Thyroid gland (tissue), 4 donors: ENCODE measurements at regions not wholly inside any gene's neighbourhood (a gene's known extent, or its start where the extent isn't known, plus 50 kb on each side); places are given as distances from the start of the nearest gene placed in this dataset.

ENCODE experiments used
- DNase-seq, 2 donors: peaks; one replicate each; pipeline ENCODE4 v3.0.0-alpha.2; 2019
- H3K27ac ChIP-seq, 3 donors: fragments of 200-600 bp; sonication (generic); 1 replicate in 2 of 3; 2 replicates in 1 of 3; pipeline ENCODE4 v1.5.1; 2016 to 2019; ENCODE audit warnings: mild to moderate bottlenecking in 1 of 3, moderate library complexity in 1 of 3
- H3K27me3 ChIP-seq: fragments of 200-600 bp; sonication (generic); one replicate; pipeline ENCODE4 v1.5.1; 2019
- H3K36me3 ChIP-seq, 2 donors: fragments of 200-600 bp; sonication (generic); one replicate each; pipeline ENCODE4 v1.5.1; 2016 to 2019
- H3K4me1 ChIP-seq, 2 donors: fragments of 200-600 bp; sonication (generic); one replicate each; pipeline ENCODE4 v1.5.1; 2017 to 2019
- H3K4me3 ChIP-seq, 3 donors: fragments of 200-600 bp; sonication (generic); replicated peaks in 1 of 3; 1 replicate in 2 of 3; 2 replicates in 1 of 3; pipeline ENCODE4 v1.5.1; 2016; ENCODE audit warnings: mild to moderate bottlenecking in 1 of 3
- H3K9me3 ChIP-seq: fragments of 200-600 bp; sonication (generic); one replicate; pipeline ENCODE4 v1.5.1; 2017
- POLR2A ChIP-seq, 2 donors: fragments of 450-650 bp; IDR thresholded peaks; one replicate each; pipeline ENCODE4 v1.6.1; 2017; ENCODE audit warnings: antibody characterized with exemption in 2 of 2, mild to moderate bottlenecking in 2 of 2, moderate library complexity in 1 of 2
- WGBS, 2 donors: methylation state at CpG; one replicate each; pipeline ENCODE4 v1.1.5; 2017; 5-methylcytosine and 5-hydroxymethylcytosine counted together
- intact Hi-C: fragments of 100-400 bp; cut with DNase I; formaldehyde crosslinking; loops from one replicate; pipeline ENCODE4 v1.15.1; 2023
- TF ChIP-seq, protein P1 (sequence below), 6 experiments: fragments of 200-600 bp in 3 of 6; fragments of 450-650 bp in 3 of 6; sonication (generic) in 3 of 6; IDR thresholded peaks; one replicate each; pipeline ENCODE4 v1.5.1; 2016 to 2019; ENCODE audit warnings: antibody characterized with exemption in 6 of 6, mild to moderate bottlenecking in 2 of 6, inconsistent platforms in 1 of 6, moderate library complexity in 1 of 6

DNA sequence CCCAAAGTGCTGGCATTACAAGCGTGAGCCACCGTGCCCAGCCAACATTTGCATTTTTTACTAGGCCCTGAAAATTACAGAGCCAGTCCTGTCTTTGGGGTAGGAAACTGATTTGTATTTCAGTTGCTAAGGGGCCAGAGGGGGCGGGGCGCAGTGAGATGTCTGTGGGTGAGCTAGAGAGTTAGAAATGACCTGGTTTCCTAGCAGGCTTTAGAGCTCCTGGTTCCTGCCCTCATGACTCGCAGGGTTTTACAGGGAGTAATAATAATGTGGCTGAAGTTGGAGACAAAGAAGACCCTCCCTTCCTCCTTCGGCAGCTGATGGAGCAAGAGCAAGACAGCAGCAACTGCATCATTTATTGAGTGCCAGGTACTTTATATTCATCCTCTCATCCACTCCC, 131.5 kb downstream of the TFAP2C start:
- Histone ChIP-seq H3K9me3 (no peaks in the 10 kb centered on the region), H3K4me3 (no peak overlapping the region), H3K27me3 (no peaks in the 10 kb centered on the region), H3K27ac (no peak overlapping the region), H3K4me1 (no peaks in the 10 kb centered on the region), H3K36me3 (no peaks in the 10 kb centered on the region)
- WGBS, 2 donors: 85% methylated on average over 6 of the region's 6 CpGs
- intact Hi-C loops: no loop called here
- TF ChIP-seq POLR2A (IDR thresholded peaks at IDR 0.05): no peak
- TF ChIP-seq, protein P1, sequence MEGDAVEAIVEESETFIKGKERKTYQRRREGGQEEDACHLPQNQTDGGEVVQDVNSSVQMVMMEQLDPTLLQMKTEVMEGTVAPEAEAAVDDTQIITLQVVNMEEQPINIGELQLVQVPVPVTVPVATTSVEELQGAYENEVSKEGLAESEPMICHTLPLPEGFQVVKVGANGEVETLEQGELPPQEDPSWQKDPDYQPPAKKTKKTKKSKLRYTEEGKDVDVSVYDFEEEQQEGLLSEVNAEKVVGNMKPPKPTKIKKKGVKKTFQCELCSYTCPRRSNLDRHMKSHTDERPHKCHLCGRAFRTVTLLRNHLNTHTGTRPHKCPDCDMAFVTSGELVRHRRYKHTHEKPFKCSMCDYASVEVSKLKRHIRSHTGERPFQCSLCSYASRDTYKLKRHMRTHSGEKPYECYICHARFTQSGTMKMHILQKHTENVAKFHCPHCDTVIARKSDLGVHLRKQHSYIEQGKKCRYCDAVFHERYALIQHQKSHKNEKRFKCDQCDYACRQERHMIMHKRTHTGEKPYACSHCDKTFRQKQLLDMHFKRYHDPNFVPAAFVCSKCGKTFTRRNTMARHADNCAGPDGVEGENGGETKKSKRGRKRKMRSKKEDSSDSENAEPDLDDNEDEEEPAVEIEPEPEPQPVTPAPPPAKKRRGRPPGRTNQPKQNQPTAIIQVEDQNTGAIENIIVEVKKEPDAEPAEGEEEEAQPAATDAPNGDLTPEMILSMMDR (IDR thresholded peaks at IDR 0.05): no peak
- DNase-seq: no peak

- H3K9me3 ChIP-seq: no peaks in the 10 kb centered on the region
- 96% methylated on average over 2 of the region's 2 CpGs for WGBS, 2 donors
- H3K36me3 ChIP-seq: no peaks in the 10 kb centered on the region
- no peak for DNase-seq
- no peak for TF ChIP-seq POLR2A (IDR thresholded peaks at IDR 0.05)
- TF ChIP-seq, protein P1 (IDR thresholded peaks at IDR 0.05): no peak
- no peak overlapping the region for H3K4me3 ChIP-seq
- H3K27ac ChIP-seq: no peak overlapping the region
- no peaks in the 10 kb centered on the region for H3K4me1 ChIP-seq
- intact Hi-C loops: no loop called here
- H3K27me3 ChIP-seq: no peaks in the 10 kb centered on the region
Measured at GRCh38 chr20:56761393-56761792, 132.3 kb downstream of the TFAP2C start.

GRCh38 chr20:56762401-56762800, 133.3 kb downstream of the TFAP2C start:
- Histone ChIP-seq H3K9me3 (no peaks in the 10 kb centered on the region), H3K27me3 (no peaks in the 10 kb centered on the region), H3K4me1 (no peaks in the 10 kb centered on the region), H3K27ac (no peak overlapping the region), H3K36me3 (no peaks in the 10 kb centered on the region), H3K4me3 (no peak overlapping the region)
- TF ChIP-seq POLR2A (IDR thresholded peaks at IDR 0.05): no peak
- TF ChIP-seq, protein P1 (IDR thresholded peaks at IDR 0.05): no peak
- intact Hi-C loops: no loop called here
- no peak for DNase-seq
- 96 to 98% methylated on average over 4 of the region's 4 CpGs for WGBS, 2 donors

DNA sequence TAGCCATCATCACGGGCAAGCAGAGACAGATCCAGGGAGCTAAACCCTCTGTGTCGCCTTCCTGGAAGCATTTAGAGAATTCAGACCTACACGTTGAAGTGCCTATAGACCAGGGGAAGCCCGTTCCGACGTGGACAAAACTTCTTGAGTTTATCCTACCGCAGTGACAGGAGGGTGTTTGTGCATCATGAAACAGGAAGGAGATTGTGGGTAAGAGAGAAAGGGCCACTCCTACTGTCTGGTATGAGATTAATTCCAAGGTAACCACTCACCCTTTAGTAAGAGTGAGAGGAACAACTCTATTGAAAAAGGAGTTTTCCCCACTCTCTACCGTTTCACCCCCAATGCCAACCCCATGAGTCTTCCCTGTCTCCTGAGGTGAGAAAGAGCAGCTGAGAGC, 133.7 kb downstream of the TFAP2C start:
- H3K27me3 ChIP-seq: no peaks in the 10 kb centered on the region
- no peaks in the 10 kb centered on the region for H3K36me3 ChIP-seq
- DNase-seq: no peak
- TF ChIP-seq, protein P1 (IDR thresholded peaks at IDR 0.05): no peak
- no peak for TF ChIP-seq POLR2A (IDR thresholded peaks at IDR 0.05)
- no peak overlapping the region for H3K27ac ChIP-seq
- WGBS, 2 donors: 93 to 94% methylated on average over 8 of the region's 8 CpGs
- no peak overlapping the region for H3K4me3 ChIP-seq
- H3K9me3 ChIP-seq: no peaks in the 10 kb centered on the region
- intact Hi-C loops: no loop called here
- no peaks in the 10 kb centered on the region for H3K4me1 ChIP-seq

DNA sequence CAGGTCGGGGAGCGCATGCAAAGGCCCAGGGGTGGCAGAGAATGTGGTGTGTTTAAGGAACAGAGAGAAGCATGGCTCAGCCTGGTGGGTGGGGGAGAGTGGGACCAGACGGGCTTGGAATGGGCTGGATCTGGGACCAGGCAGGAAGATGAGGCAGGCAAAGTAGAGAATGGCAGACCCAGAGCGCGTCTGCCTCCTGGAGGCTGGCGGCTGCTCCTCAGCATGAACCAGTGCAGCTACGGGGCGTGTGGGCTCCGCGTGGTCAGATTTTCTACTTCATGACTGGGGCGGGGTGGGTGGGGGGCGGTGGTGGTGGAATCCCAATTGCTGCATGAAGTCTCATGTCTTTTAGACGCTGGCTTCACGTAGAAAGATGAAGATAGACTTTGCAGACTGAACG, 135.6 kb downstream of the TFAP2C start:
- Histone ChIP-seq H3K4me1 (no peaks in the 10 kb centered on the region), H3K27ac (no peak overlapping the region), H3K4me3 (no peak overlapping the region), H3K36me3 (no peaks in the 10 kb centered on the region), H3K27me3 (no peaks in the 10 kb centered on the region), H3K9me3 (no peaks in the 10 kb centered on the region)
- WGBS, 2 donors: 84 to 91% methylated on average over 15 of the region's 15 CpGs
- TF ChIP-seq, protein P1 (IDR thresholded peaks at IDR 0.05): no peak
- no peak for TF ChIP-seq POLR2A (IDR thresholded peaks at IDR 0.05)
- intact Hi-C loops: no loop called here
- DNase-seq: no peak
